Neural cell (in vitro differentiated cells): ENCODE measurements at regions not wholly inside any gene's neighbourhood (a gene's known extent, or its start where the extent isn't known, plus 50 kb on each side); places are given as distances from the start of the nearest gene placed in this dataset.

Experiments
- H2AFZ ChIP-seq: fragments of 200-600, 300-800 bp; sonication (generic), shearing (Covaris generic); 2 replicates; pipeline ENCODE4 v1.6.0; 2014; ENCODE audit warnings: low read depth, mild to moderate bottlenecking, antibody characterized with exemption, low read length, moderate library complexity
- H3F3A ChIP-seq: fragments of 200-600 bp; shearing (Covaris generic); 2 replicates; pipeline ENCODE4 v1.6.1; 2016; ENCODE audit warnings: mild to moderate bottlenecking, moderate library complexity, mixed read lengths, antibody characterized with exemption, low read length; ENCODE audit not compliant: insufficient read depth, poor library complexity, severe bottlenecking
- H3K27ac ChIP-seq: fragments of 200-600, 300-800 bp; sonication (generic), shearing (Covaris generic); 2 replicates; pipeline ENCODE4 v1.5.1; 2014; ENCODE audit warnings: mild to moderate bottlenecking, low read length, moderate library complexity
- H3K27me3 ChIP-seq: fragments of 300-800, 200-600 bp; sonication (generic), shearing (Covaris generic); 2 replicates; pipeline ENCODE4 v1.6.0; 2014; ENCODE audit warnings: mild to moderate bottlenecking, low read depth, low read length, moderate library complexity; ENCODE audit not compliant: insufficient read depth
- H3K36me3 ChIP-seq: fragments of 300-800, 200-600 bp; sonication (generic), shearing (Covaris generic); 2 replicates; pipeline ENCODE4 v1.5.1; 2014; ENCODE audit warnings: mild to moderate bottlenecking, antibody characterized with exemption, low read length, moderate library complexity; ENCODE audit not compliant: insufficient read depth
- H3K4me2 ChIP-seq: fragments of 300-800, 200-600 bp; sonication (generic), shearing (Covaris generic); 2 replicates; pipeline ENCODE4 v1.6.0; 2014; ENCODE audit warnings: mild to moderate bottlenecking, low read length
- H3K4me3 ChIP-seq: fragments of 300-800, 200-600 bp; sonication (generic), shearing (Covaris generic); 2 replicates; pipeline ENCODE4 v1.5.1; 2014; ENCODE audit warnings: mild to moderate bottlenecking, low read length, moderate library complexity
- H3K79me2 ChIP-seq: fragments of 200-600 bp; shearing (Covaris generic); replicated peaks from 2 replicates; pipeline ENCODE4 v1.6.0; 2014; ENCODE audit warnings: mild to moderate bottlenecking, low read length, moderate library complexity; ENCODE audit not compliant: insufficient read depth
- H3K9ac ChIP-seq: fragments of 300-800, 200-600 bp; sonication (generic), shearing (Covaris generic); 2 replicates; pipeline ENCODE4 v1.6.1; 2016; ENCODE audit warnings: mild to moderate bottlenecking, low read length, mixed read lengths
- H3K9me2 ChIP-seq: fragments of 200-600 bp; shearing (Covaris generic); 2 replicates; pipeline ENCODE4 v1.6.1; 2016; ENCODE audit warnings: mild to moderate bottlenecking, low read length, mixed read lengths; ENCODE audit not compliant: insufficient read depth
- H3K9me3 ChIP-seq: fragments of 200-600, 300-800 bp; sonication (generic), shearing (Covaris generic); 2 replicates; pipeline ENCODE4 v1.6.1; 2016; ENCODE audit warnings: mild to moderate bottlenecking, mixed run types, low read length, moderate library complexity, mixed read lengths
- H4K20me1 ChIP-seq: fragments of 200-600 bp; shearing (Covaris generic); 2 replicates; pipeline ENCODE4 v1.6.1; 2016; ENCODE audit warnings: mild to moderate bottlenecking, mixed run types; ENCODE audit not compliant: insufficient read depth
- EP300 ChIP-seq: fragments of 450-650 bp; conservative IDR thresholded peaks from 2 replicates; pipeline ENCODE4 v1.6.1; 2014; ENCODE audit warnings: antibody characterized with exemption, mild to moderate bottlenecking, moderate library complexity; ENCODE audit not compliant: poor library complexity, severe bottlenecking
- EZH2 ChIP-seq: fragments of 200-600, 300-800 bp; shearing (Covaris generic), sonication (generic); IDR thresholded peaks from 2 replicates; pipeline ENCODE4 v1.6.1; 2014; ENCODE audit warnings: antibody characterized with exemption, low read length, borderline replicate concordance, mild to moderate bottlenecking; ENCODE audit not compliant: insufficient read depth, poor library complexity, severe bottlenecking
- MXI1 ChIP-seq: fragments of 450-650 bp; conservative IDR thresholded peaks from 2 replicates; pipeline ENCODE4 v1.6.1; 2014; ENCODE audit warnings: antibody characterized with exemption, mild to moderate bottlenecking; ENCODE audit not compliant: poor library complexity, severe bottlenecking
- POLR2AphosphoS5 ChIP-seq: IDR thresholded peaks from 2 replicates; pipeline ENCODE4 v1.6.1; 2012
- RAD21 ChIP-seq: fragments of 450-650 bp; conservative IDR thresholded peaks from 2 replicates; pipeline ENCODE4 v1.6.1; 2014; ENCODE audit warnings: antibody characterized with exemption, mild to moderate bottlenecking, moderate library complexity
- SMC3 ChIP-seq: fragments of 450-650 bp; conservative IDR thresholded peaks from 2 replicates; pipeline ENCODE4 v1.6.1; 2014; ENCODE audit warnings: antibody characterized with exemption, mild to moderate bottlenecking, moderate library complexity; ENCODE audit not compliant: poor library complexity
- TAF1 ChIP-seq: IDR thresholded peaks from 2 replicates; pipeline ENCODE4 v1.6.1; 2012; ENCODE audit warnings: low read depth
- TF ChIP-seq, protein P1 (sequence below): IDR thresholded peaks from 2 replicates; pipeline ENCODE4 v1.6.1; 2012; ENCODE audit warnings: borderline replicate concordance
- TF ChIP-seq, protein P2 (sequence below): fragments of 450-650 bp; IDR thresholded peaks from 2 replicates; pipeline ENCODE4 v1.5.1; 2014; ENCODE audit warnings: antibody characterized with exemption, mild to moderate bottlenecking, moderate library complexity; ENCODE audit not compliant: poor library complexity, severe bottlenecking

- H4K20me1 ChIP-seq: no peaks in the 10 kb centered on the region
- H3K9ac ChIP-seq: no peak overlapping the region
- H3K4me2 ChIP-seq: no peak overlapping the region
- no peaks in the 10 kb centered on the region for H3K79me2 ChIP-seq
- no peaks in the 10 kb centered on the region for H3K27me3 ChIP-seq
- H3K27ac ChIP-seq: no peak overlapping the region
- H3F3A ChIP-seq: no peaks in the 10 kb centered on the region
- H3K9me2 ChIP-seq: no peaks in the 10 kb centered on the region
- H3K4me3 ChIP-seq: no peak overlapping the region
- H3K36me3 ChIP-seq: no peaks in the 10 kb centered on the region
- H3K9me3 ChIP-seq: no peaks in the 10 kb centered on the region
- TF ChIP-seq SMC3: no peak
- TF ChIP-seq MXI1: no peak
- no peak for TF ChIP-seq EZH2
- TF ChIP-seq, protein P1, sequence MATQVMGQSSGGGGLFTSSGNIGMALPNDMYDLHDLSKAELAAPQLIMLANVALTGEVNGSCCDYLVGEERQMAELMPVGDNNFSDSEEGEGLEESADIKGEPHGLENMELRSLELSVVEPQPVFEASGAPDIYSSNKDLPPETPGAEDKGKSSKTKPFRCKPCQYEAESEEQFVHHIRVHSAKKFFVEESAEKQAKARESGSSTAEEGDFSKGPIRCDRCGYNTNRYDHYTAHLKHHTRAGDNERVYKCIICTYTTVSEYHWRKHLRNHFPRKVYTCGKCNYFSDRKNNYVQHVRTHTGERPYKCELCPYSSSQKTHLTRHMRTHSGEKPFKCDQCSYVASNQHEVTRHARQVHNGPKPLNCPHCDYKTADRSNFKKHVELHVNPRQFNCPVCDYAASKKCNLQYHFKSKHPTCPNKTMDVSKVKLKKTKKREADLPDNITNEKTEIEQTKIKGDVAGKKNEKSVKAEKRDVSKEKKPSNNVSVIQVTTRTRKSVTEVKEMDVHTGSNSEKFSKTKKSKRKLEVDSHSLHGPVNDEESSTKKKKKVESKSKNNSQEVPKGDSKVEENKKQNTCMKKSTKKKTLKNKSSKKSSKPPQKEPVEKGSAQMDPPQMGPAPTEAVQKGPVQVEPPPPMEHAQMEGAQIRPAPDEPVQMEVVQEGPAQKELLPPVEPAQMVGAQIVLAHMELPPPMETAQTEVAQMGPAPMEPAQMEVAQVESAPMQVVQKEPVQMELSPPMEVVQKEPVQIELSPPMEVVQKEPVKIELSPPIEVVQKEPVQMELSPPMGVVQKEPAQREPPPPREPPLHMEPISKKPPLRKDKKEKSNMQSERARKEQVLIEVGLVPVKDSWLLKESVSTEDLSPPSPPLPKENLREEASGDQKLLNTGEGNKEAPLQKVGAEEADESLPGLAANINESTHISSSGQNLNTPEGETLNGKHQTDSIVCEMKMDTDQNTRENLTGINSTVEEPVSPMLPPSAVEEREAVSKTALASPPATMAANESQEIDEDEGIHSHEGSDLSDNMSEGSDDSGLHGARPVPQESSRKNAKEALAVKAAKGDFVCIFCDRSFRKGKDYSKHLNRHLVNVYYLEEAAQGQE: no peak
- TF ChIP-seq, protein P2, sequence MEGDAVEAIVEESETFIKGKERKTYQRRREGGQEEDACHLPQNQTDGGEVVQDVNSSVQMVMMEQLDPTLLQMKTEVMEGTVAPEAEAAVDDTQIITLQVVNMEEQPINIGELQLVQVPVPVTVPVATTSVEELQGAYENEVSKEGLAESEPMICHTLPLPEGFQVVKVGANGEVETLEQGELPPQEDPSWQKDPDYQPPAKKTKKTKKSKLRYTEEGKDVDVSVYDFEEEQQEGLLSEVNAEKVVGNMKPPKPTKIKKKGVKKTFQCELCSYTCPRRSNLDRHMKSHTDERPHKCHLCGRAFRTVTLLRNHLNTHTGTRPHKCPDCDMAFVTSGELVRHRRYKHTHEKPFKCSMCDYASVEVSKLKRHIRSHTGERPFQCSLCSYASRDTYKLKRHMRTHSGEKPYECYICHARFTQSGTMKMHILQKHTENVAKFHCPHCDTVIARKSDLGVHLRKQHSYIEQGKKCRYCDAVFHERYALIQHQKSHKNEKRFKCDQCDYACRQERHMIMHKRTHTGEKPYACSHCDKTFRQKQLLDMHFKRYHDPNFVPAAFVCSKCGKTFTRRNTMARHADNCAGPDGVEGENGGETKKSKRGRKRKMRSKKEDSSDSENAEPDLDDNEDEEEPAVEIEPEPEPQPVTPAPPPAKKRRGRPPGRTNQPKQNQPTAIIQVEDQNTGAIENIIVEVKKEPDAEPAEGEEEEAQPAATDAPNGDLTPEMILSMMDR: no peak
- no peak for TF ChIP-seq RAD21
- TF ChIP-seq TAF1: no peak
- TF ChIP-seq EP300: no peak
- TF ChIP-seq POLR2AphosphoS5: no peak
- no peak overlapping the region for H2AFZ ChIP-seq
Measured at GRCh38 chr10:3523309-3524050, 261.5 kb downstream of the KLF6 start.

GRCh38 chr10:3516923-3517255 is 268.1 kb downstream of the KLF6 start:
- H3K27me3 ChIP-seq: no peaks in the 10 kb centered on the region
- no peaks in the 10 kb centered on the region for H3F3A ChIP-seq
- H4K20me1 ChIP-seq: no peaks in the 10 kb centered on the region
- H2AFZ ChIP-seq: no peak overlapping the region
- TF ChIP-seq RAD21 (no peak), MXI1 (no peak), EZH2 (no peak)
- H3K4me3 ChIP-seq: no peak overlapping the region
- H3K9me3 ChIP-seq: no peaks in the 10 kb centered on the region
- H3K9ac ChIP-seq: no peak overlapping the region
- H3K9me2 ChIP-seq: no peaks in the 10 kb centered on the region
- H3K27ac ChIP-seq: no peak overlapping the region
- H3K36me3 ChIP-seq: no peaks in the 10 kb centered on the region
- H3K4me2 ChIP-seq: no peak overlapping the region
- no peaks in the 10 kb centered on the region for H3K79me2 ChIP-seq
